NB4 (cell line): ENCODE measurements at regions not wholly inside any gene's neighbourhood (a gene's known extent, or its start where the extent isn't known, plus 50 kb on each side); places are given as distances from the start of the nearest gene placed in this dataset.

Experiments used
- DNase-seq: peaks from one replicate; pipeline ENCODE4 v3.0.0; 2010; ENCODE audit warnings: low read depth
- H3K4me3 ChIP-seq: one replicate; pipeline ENCODE4 v1.5.1; 2011; ENCODE audit warnings: mild to moderate bottlenecking, low read depth, low read length, moderate library complexity
- CTCF ChIP-seq: IDR thresholded peaks from one replicate; pipeline ENCODE4 v1.5.1; 2012; ENCODE audit warnings: low read depth, low read length
- MAX ChIP-seq: IDR thresholded peaks from 2 replicates; pipeline ENCODE4 v1.6.1; 2011; ENCODE audit warnings: low read depth, low read length
- MYC ChIP-seq: IDR thresholded peaks from 2 replicates; pipeline ENCODE4 v1.6.1; 2011; ENCODE audit warnings: low read depth, low read length
- POLR2A ChIP-seq: IDR thresholded peaks from 2 replicates; pipeline ENCODE4 v1.6.1; 2011; ENCODE audit warnings: mild to moderate bottlenecking; ENCODE audit not compliant: insufficient read length; ENCODE audit errors: extremely low read depth

GRCh38 chr3:181358060-181358459 lies 353.7 kb upstream of the SOX2 start:
- DNase-seq: no peak
- no peak for TF ChIP-seq MYC
- TF ChIP-seq MAX: no peak
- no peak for TF ChIP-seq POLR2A
- no peak for TF ChIP-seq CTCF
- no peak overlapping the region for H3K4me3 ChIP-seq

- no peak for TF ChIP-seq POLR2A
- TF ChIP-seq MYC: no peak
- no peak for TF ChIP-seq CTCF
- no peak for TF ChIP-seq MAX
- no peak for DNase-seq
- H3K4me3 ChIP-seq: no peak overlapping the region
Observed at GRCh38 chr3:181354140-181354539, 357.6 kb upstream of the SOX2 start.

- TF ChIP-seq POLR2A (no peak), MYC (no peak), MAX (no peak), CTCF (no peak)
- H3K4me3 ChIP-seq: no peak overlapping the region
- no peak for DNase-seq
Observed at GRCh38 chr3:181344331-181344730, 354.8 kb upstream of the DNAJC19 start.

- TF ChIP-seq POLR2A (no peak), CTCF (no peak), MAX (no peak), MYC (no peak)
- no peak overlapping the region for H3K4me3 ChIP-seq
- DNase-seq: no peak
Observed at GRCh38 chr3:181336597-181336996, 347.1 kb upstream of the DNAJC19 start.

- TF ChIP-seq MYC: no peak
- no peak for TF ChIP-seq POLR2A
- TF ChIP-seq MAX: no peak
- TF ChIP-seq CTCF: no peak
- H3K4me3 ChIP-seq: no peak overlapping the region
- DNase-seq: no peak
Observed at GRCh38 chr3:181333394-181333793, 343.9 kb upstream of the DNAJC19 start.
